HG02623 (cell line): ENCODE measurements at regions not wholly inside any gene's neighbourhood (a gene's known extent, or its start where the extent isn't known, plus 50 kb on each side); places are given as distances from the start of the nearest gene placed in this dataset.
"Not testable (repeated sequence)": the region's sequence is repeated elsewhere in the genome, so short reads cannot be mapped to it uniquely, and the experiment has no call there.

Source experiments
- ATAC-seq: cut with Tn5 transposase; IDR thresholded peaks from one replicate; pipeline ENCODE4 v1.9.1; 2021; ENCODE audit warnings: moderate library complexity; ENCODE audit not compliant: unreplicated experiment

- ATAC-seq = no peak
Observed at GRCh38 chr2:77578354-77578753, 56.2 kb upstream of the LRRTM4 start.

GRCh38 chr2:77579076-77579769 is 57.0 kb upstream of the LRRTM4 start:
- ATAC-seq = no peak

- no peak for ATAC-seq
Observed at GRCh38 chr2:77588438-77588837, 66.3 kb upstream of the LRRTM4 start.

- no peak for ATAC-seq
Observed at GRCh38 chr2:77590298-77590917, 68.2 kb upstream of the LRRTM4 start.

- not testable (repeated sequence) for ATAC-seq
Observed at GRCh38 chr2:77592955-77593354, 70.8 kb upstream of the LRRTM4 start.

- no peak for ATAC-seq
Observed at GRCh38 chr2:77602771-77603170, 80.6 kb upstream of the LRRTM4 start.

GRCh38 chr2:77604953-77605929 is 83.1 kb upstream of the LRRTM4 start:
- no peak for ATAC-seq

GRCh38 chr2:77608510-77608909 is 86.3 kb upstream of the LRRTM4 start:
- no peak for ATAC-seq

- ATAC-seq = no peak
Observed at GRCh38 chr2:77629539-77629938, 107.4 kb upstream of the LRRTM4 start.

GRCh38 chr2:77631007-77631406 is 108.8 kb upstream of the LRRTM4 start:
- ATAC-seq = no peak

- no peak for ATAC-seq
Observed at GRCh38 chr2:77633601-77634000, 111.4 kb upstream of the LRRTM4 start.

GRCh38 chr2:77640924-77641323 is 118.7 kb upstream of the LRRTM4 start:
- ATAC-seq = no peak

- no peak for ATAC-seq
Observed at GRCh38 chr2:77642339-77642738, 120.2 kb upstream of the LRRTM4 start.

GRCh38 chr2:77649856-77650255 is 127.7 kb upstream of the LRRTM4 start:
- ATAC-seq = no peak

- no peak for ATAC-seq
Observed at GRCh38 chr2:77652499-77652898, 130.3 kb upstream of the LRRTM4 start.

GRCh38 chr2:77664491-77664890 is 142.3 kb upstream of the LRRTM4 start:
- no peak for ATAC-seq

- ATAC-seq = no peak
Observed at GRCh38 chr2:77666251-77666980, 144.2 kb upstream of the LRRTM4 start.

GRCh38 chr2:77684543-77685319 is 162.6 kb upstream of the LRRTM4 start:
- not testable (repeated sequence) for ATAC-seq

GRCh38 chr2:77712601-77713000 is 190.4 kb upstream of the LRRTM4 start:
- no peak for ATAC-seq

- ATAC-seq = no peak
Observed at GRCh38 chr2:77713412-77713811, 191.2 kb upstream of the LRRTM4 start.
